A673 (cell line): ENCODE measurements at regions not wholly inside any gene's neighbourhood (a gene's known extent, or its start where the extent isn't known, plus 50 kb on each side); places are given as distances from the start of the nearest gene placed in this dataset.

Source experiments
- BruUV-seq: library from RNA; stranded (reverse); fragments of 400-500 nt; replicated peaks from 2 replicates; lab custom pipeline; 2021; lab: Mats Ljungman, UMichigan
- CTCF ChIA-PET: fragments of 300-600 bp; sonication (Branson Sonifier 250); formaldehyde crosslinking; loops from one replicate; lab custom pipeline; 2022; ENCODE audit warnings: antibody characterized with exemption; lab: Charles Lee
- POLR2A ChIA-PET: fragments of 300-600 bp; sonication (Branson Sonifier 250); formaldehyde crosslinking; loops from one replicate; lab custom pipeline; 2022; ENCODE audit warnings: antibody characterized with exemption; ENCODE audit not compliant: low non-redundant PET; lab: Charles Lee
- DNase-seq: peaks from one replicate; pipeline ENCODE4 v3.0.0-alpha.2; 2015; ENCODE audit warnings: low spot score
- H3K27ac ChIP-seq: fragments of 200-600 bp; sonication (generic); 2 replicates; pipeline ENCODE4 v1.5.1; 2016; ENCODE audit warnings: mixed run types, low read depth, mild to moderate bottlenecking, mixed read lengths, antibody characterized with exemption, low read length; ENCODE audit not compliant: poor library complexity, severe bottlenecking
- H3K27me3 ChIP-seq: fragments of 200-600 bp; sonication (generic); replicated peaks from 2 replicates; pipeline ENCODE4 v1.6.1; 2017; ENCODE audit warnings: mixed run types, low read depth, mild to moderate bottlenecking, mixed read lengths, antibody characterized with exemption, low read length; ENCODE audit not compliant: insufficient read depth, poor library complexity
- H3K36me3 ChIP-seq: fragments of 200-600 bp; sonication (generic); 2 replicates; pipeline ENCODE4 v1.6.1; 2016; ENCODE audit warnings: mixed run types, mild to moderate bottlenecking, mixed read lengths, antibody characterized with exemption, low read length; ENCODE audit not compliant: insufficient read depth, poor library complexity, severe bottlenecking
- H3K4me1 ChIP-seq: fragments of 200-600 bp; sonication (generic); 2 replicates; pipeline ENCODE4 v1.6.1; 2017; ENCODE audit warnings: mixed run types, mild to moderate bottlenecking, mixed read lengths, antibody characterized with exemption, low read length; ENCODE audit not compliant: insufficient read depth, poor library complexity, severe bottlenecking
- H3K4me3 ChIP-seq: fragments of 200-600 bp; sonication (generic); 2 replicates; pipeline ENCODE4 v1.5.1; 2016; ENCODE audit warnings: low read depth, mixed run types, mild to moderate bottlenecking, mixed read lengths, low read length; ENCODE audit not compliant: poor library complexity, severe bottlenecking
- H3K9me3 ChIP-seq: fragments of 200-600 bp; sonication (generic); 2 replicates; pipeline ENCODE4 v1.6.1; 2016; ENCODE audit warnings: mixed run types, low read depth, mild to moderate bottlenecking, mixed read lengths, antibody characterized with exemption, low read length; ENCODE audit not compliant: poor library complexity, severe bottlenecking
- CTCF ChIP-seq: fragments of 300-800, 200-600 bp; sonication (generic); conservative IDR thresholded peaks from 2 replicates; pipeline ENCODE4 v1.5.1; 2017; ENCODE audit warnings: low read depth, mild to moderate bottlenecking, antibody characterized with exemption, low read length, moderate library complexity, mixed read lengths
- EZH2 ChIP-seq: fragments of 200-600 bp; sonication (generic); IDR thresholded peaks from 2 replicates; pipeline ENCODE4 v1.6.1; 2017; ENCODE audit warnings: borderline replicate concordance, low read depth, mild to moderate bottlenecking, mixed read lengths, antibody characterized with exemption, low read length; ENCODE audit not compliant: poor library complexity, severe bottlenecking
- intact Hi-C: fragments of 100-400 bp; cut with micrococcal nuclease; formaldehyde crosslinking; loops from one replicate; pipeline ENCODE4 v1.10.0; 2022; ENCODE audit not compliant: unreplicated experiment

GRCh38 chr15:99486371-99487336, 79.1 kb upstream of the MEF2A start:
- TF ChIP-seq EZH2 (no peak), CTCF (no peak)
- ChIA-PET POLR2A (no interaction called here), CTCF (interaction anchor here (1.1 kb wide), 1 partner anchor 218 kb away, joined by 3 read pairs; no protein-coding TSS in a partner anchor)
- intact Hi-C loops, result no loop called here
- Histone ChIP-seq H3K27ac (no peak overlapping the region), H3K4me1 (peaks cover 15% of the 10 kb centered on the region), H3K27me3 (no peaks in the 10 kb centered on the region), H3K36me3 (no peaks in the 10 kb centered on the region), H3K4me3 (peak overlapping the region; percentile 38), H3K9me3 (no peaks in the 10 kb centered on the region)
- BruUV-seq, result no TSS peak
- peak; percentile 75 for DNase-seq

- no peak for DNase-seq
- Histone ChIP-seq H3K4me1 (peaks cover 15% of the 10 kb centered on the region), H3K27me3 (no peaks in the 10 kb centered on the region), H3K36me3 (no peaks in the 10 kb centered on the region), H3K27ac (no peak overlapping the region), H3K4me3 (no peak overlapping the region), H3K9me3 (no peaks in the 10 kb centered on the region)
- POLR2A ChIA-PET, result no interaction called here
- TF ChIP-seq CTCF (no peak), EZH2 (no peak)
- BruUV-seq, result no TSS peak
- CTCF ChIA-PET, result no interaction called here
- intact Hi-C loops, result no loop called here
Observed at GRCh38 chr15:99487337-99487730, 78.5 kb upstream of the MEF2A start.

- intact Hi-C loops, result no loop called here
- no peak for DNase-seq
- CTCF ChIA-PET, result no interaction called here
- POLR2A ChIA-PET, result no interaction called here
- Histone ChIP-seq H3K27ac (no peak overlapping the region), H3K4me3 (no peak overlapping the region), H3K4me1 (peaks cover under 1% of the 10 kb centered on the region), H3K27me3 (no peaks in the 10 kb centered on the region), H3K9me3 (no peaks in the 10 kb centered on the region), H3K36me3 (no peaks in the 10 kb centered on the region)
- TF ChIP-seq CTCF (no peak), EZH2 (no peak)
- BruUV-seq, result no TSS peak
Observed at GRCh38 chr15:99492275-99492674, 73.5 kb upstream of the MEF2A start.
